Breast epithelium (tissue), 3 donors: ENCODE measurements at regions not wholly inside any gene's neighbourhood (a gene's known extent, or its start where the extent isn't known, plus 50 kb on each side); places are given as distances from the start of the nearest gene placed in this dataset.

Source experiments
- CTCF ChIP-seq, 3 donors: fragments of 450-650 bp; IDR thresholded peaks; one replicate each; pipeline ENCODE4 v1.5.1; 2016 to 2017; ENCODE audit warnings: antibody characterized with exemption in 3 of 3, mild to moderate bottlenecking in 3 of 3, moderate library complexity in 3 of 3
- POLR2A ChIP-seq: fragments of 450-650 bp; IDR thresholded peaks from one replicate; pipeline ENCODE4 v1.6.1; 2016; ENCODE audit warnings: antibody characterized with exemption, mild to moderate bottlenecking, moderate library complexity
- POLR2AphosphoS5 ChIP-seq, 3 donors: sonication (generic); formaldehyde crosslinking; IDR thresholded peaks; one replicate each; pipeline ENCODE4 v1.6.1; 2017; ENCODE audit warnings: antibody characterized with exemption in 3 of 3

- TF ChIP-seq CTCF (IDR thresholded peaks at IDR 0.05) (no peak), POLR2AphosphoS5 (IDR thresholded peaks at IDR 0.05) (no peak), POLR2A (no peak)
These were observed 119.0 kb downstream of the SUCNR1 start for GRCh38 chr3:151992326-151993041.
